ENCODE measurements at regions not wholly inside any gene's neighbourhood (a gene's known extent, or its start where the extent isn't known, plus 50 kb on each side); places are given as distances from the start of the nearest gene placed in this dataset.
"Not testable (repeated sequence)": the region's sequence is repeated elsewhere in the genome, so short reads cannot be mapped to it uniquely, and the experiment has no call there.

- DNase-seq (no peak), ATAC-seq (no peak)
These were observed 454.1 kb upstream of the NUDT12 start for GRCh38 chr5:104016646-104017045.

GRCh38 chr5:104015765-104016164 lies 453.2 kb upstream of the NUDT12 start:
- DNase-seq (no peak), ATAC-seq (no peak)

- ATAC-seq, DNase-seq: not testable (repeated sequence)
These were observed 440.2 kb upstream of the NUDT12 start for GRCh38 chr5:104002783-104003182.

GRCh38 chr5:104001136-104001535 lies 438.5 kb upstream of the NUDT12 start:
- no peak for ATAC-seq
- DNase-seq = no peak

GRCh38 chr5:103993031-103993430 lies 430.4 kb upstream of the NUDT12 start:
- ATAC-seq = no peak
- DNase-seq = no peak

- ATAC-seq = no peak
- DNase-seq = no peak
These were observed 427.5 kb upstream of the NUDT12 start for GRCh38 chr5:103990064-103990463.

- ATAC-seq = no peak
These were observed 419.0 kb upstream of the NUDT12 start for GRCh38 chr5:103981592-103981991.

GRCh38 chr5:103973669-103974068 lies 411.1 kb upstream of the NUDT12 start:
- no peak for DNase-seq
- no peak for ATAC-seq

More at GRCh38 chr5:103981592-103981991, 419.0 kb upstream of the NUDT12 start:
- DNase-seq = no peak

GRCh38 chr5:103966295-103966694 lies 403.7 kb upstream of the NUDT12 start:
- not testable (repeated sequence) for DNase-seq, ATAC-seq

- ATAC-seq (no peak), DNase-seq (no peak)
These were observed 399.4 kb upstream of the NUDT12 start for GRCh38 chr5:103962023-103962422.

- ATAC-seq (no peak), DNase-seq (no peak)
These were observed 391.2 kb upstream of the NUDT12 start for GRCh38 chr5:103953601-103954382.

- DNase-seq = no peak
- no peak for ATAC-seq
These were observed 389.2 kb upstream of the NUDT12 start for GRCh38 chr5:103951776-103952175.

GRCh38 chr5:103943230-103943629 lies 380.6 kb upstream of the NUDT12 start:
- no peak for ATAC-seq
- no peak for DNase-seq

GRCh38 chr5:103942587-103943186 lies 380.1 kb upstream of the NUDT12 start:
- ATAC-seq (no peak), DNase-seq (no peak)

- ATAC-seq = no peak
These were observed 379.0 kb upstream of the NUDT12 start for GRCh38 chr5:103941596-103941995.

GRCh38 chr5:103938146-103938695 lies 375.6 kb upstream of the NUDT12 start:
- DNase-seq (no peak), ATAC-seq (no peak)

More at GRCh38 chr5:103941596-103941995, 379.0 kb upstream of the NUDT12 start:
- DNase-seq = no peak

GRCh38 chr5:103929338-103930013 lies 366.9 kb upstream of the NUDT12 start:
- no peak for ATAC-seq
- no peak for DNase-seq

- DNase-seq (no peak), ATAC-seq (no peak)
These were observed 365.1 kb upstream of the NUDT12 start for GRCh38 chr5:103927739-103928138.

GRCh38 chr5:103923616-103924168 lies 361.1 kb upstream of the NUDT12 start:
- ATAC-seq = no peak
- no peak for DNase-seq

GRCh38 chr5:103919506-103919905 lies 356.9 kb upstream of the NUDT12 start:
- no peak for DNase-seq
- ATAC-seq = no peak

- ATAC-seq (no peak), DNase-seq (no peak)
These were observed 356.2 kb upstream of the NUDT12 start for GRCh38 chr5:103918668-103919367.

GRCh38 chr5:103915081-103915480 lies 352.5 kb upstream of the NUDT12 start:
- no peak for DNase-seq
- no peak for ATAC-seq
